ENCODE measurements at regions not wholly inside any gene's neighbourhood (a gene's known extent, or its start where the extent isn't known, plus 50 kb on each side); places are given as distances from the start of the nearest gene placed in this dataset.

- intact Hi-C loops (cut with DNase I), result no loop called here
- no peak overlapping the region for H3K4me3 ChIP-seq
- peaks cover 3% of the 10 kb centered on the region for H3K9me3 ChIP-seq
- no peaks in the 10 kb centered on the region for H3K36me3 ChIP-seq (ENCODE audit: insufficient read depth in 1 of 2, low read depth in 1 of 2)
- no peak overlapping the region for H3K27ac ChIP-seq
- WGBS, 3 donors, result 92 to 94% (median 93%) methylated on average over 8 of the region's 8 CpGs
- TF ChIP-seq, protein P1, sequence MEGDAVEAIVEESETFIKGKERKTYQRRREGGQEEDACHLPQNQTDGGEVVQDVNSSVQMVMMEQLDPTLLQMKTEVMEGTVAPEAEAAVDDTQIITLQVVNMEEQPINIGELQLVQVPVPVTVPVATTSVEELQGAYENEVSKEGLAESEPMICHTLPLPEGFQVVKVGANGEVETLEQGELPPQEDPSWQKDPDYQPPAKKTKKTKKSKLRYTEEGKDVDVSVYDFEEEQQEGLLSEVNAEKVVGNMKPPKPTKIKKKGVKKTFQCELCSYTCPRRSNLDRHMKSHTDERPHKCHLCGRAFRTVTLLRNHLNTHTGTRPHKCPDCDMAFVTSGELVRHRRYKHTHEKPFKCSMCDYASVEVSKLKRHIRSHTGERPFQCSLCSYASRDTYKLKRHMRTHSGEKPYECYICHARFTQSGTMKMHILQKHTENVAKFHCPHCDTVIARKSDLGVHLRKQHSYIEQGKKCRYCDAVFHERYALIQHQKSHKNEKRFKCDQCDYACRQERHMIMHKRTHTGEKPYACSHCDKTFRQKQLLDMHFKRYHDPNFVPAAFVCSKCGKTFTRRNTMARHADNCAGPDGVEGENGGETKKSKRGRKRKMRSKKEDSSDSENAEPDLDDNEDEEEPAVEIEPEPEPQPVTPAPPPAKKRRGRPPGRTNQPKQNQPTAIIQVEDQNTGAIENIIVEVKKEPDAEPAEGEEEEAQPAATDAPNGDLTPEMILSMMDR (IDR thresholded peaks at IDR 0.05), result no peak
- ATAC-seq (no peak), DNase-seq (no peak)
- H3K4me1 ChIP-seq, result no peaks in the 10 kb centered on the region
- no peaks in the 10 kb centered on the region for H3K27me3 ChIP-seq (ENCODE audit: insufficient read depth in 3 of 3, low read length in 2 of 3)
Observed at GRCh38 chr5:130350131-130350530, 445.9 kb downstream of the CHSY3 start.

- WGBS, 3 donors, result 62 to 72% (median 64%) methylated on average over 7 of the region's 7 CpGs
- Histone ChIP-seq H3K4me1 (no peaks in the 10 kb centered on the region), H3K36me3 (ENCODE audit: insufficient read depth in 1 of 2, low read depth in 1 of 2) (no peaks in the 10 kb centered on the region), H3K9me3 (no peaks in the 10 kb centered on the region), H3K4me3 (no peak overlapping the region), H3K27me3 (ENCODE audit: insufficient read depth in 3 of 3, low read length in 2 of 3) (no peaks in the 10 kb centered on the region), H3K27ac (no peak overlapping the region)
- DNase-seq (no peak), ATAC-seq (no peak)
- intact Hi-C loops (cut with DNase I), result no loop called here
- TF ChIP-seq, protein P1 (IDR thresholded peaks at IDR 0.05), result no peak
Observed at GRCh38 chr5:130337179-130337888, 433.1 kb downstream of the CHSY3 start.

GRCh38 chr5:130335117-130335516 is 430.9 kb downstream of the CHSY3 start:
- intact Hi-C loops (cut with DNase I), result no loop called here
- H3K27me3 ChIP-seq (ENCODE audit: insufficient read depth in 3 of 3, low read length in 2 of 3), result no peaks in the 10 kb centered on the region
- H3K4me3 ChIP-seq, result no peak overlapping the region
- no peak for ATAC-seq
- H3K4me1 ChIP-seq, result no peaks in the 10 kb centered on the region
- no peaks in the 10 kb centered on the region for H3K9me3 ChIP-seq
- 31 to 47% (median 34%) methylated on average over 1 of the region's 1 CpG for WGBS, 3 donors
- H3K27ac ChIP-seq, result no peak overlapping the region
- no peaks in the 10 kb centered on the region for H3K36me3 ChIP-seq (ENCODE audit: insufficient read depth in 1 of 2, low read depth in 1 of 2)
- DNase-seq, result no peak
- TF ChIP-seq, protein P1 (IDR thresholded peaks at IDR 0.05), result no peak

- intact Hi-C loops (cut with DNase I), result no loop called here
- 54 to 63% (median 54%) methylated on average over 2 of the region's 2 CpGs for WGBS, 3 donors
- H3K27ac ChIP-seq, result no peak overlapping the region
- TF ChIP-seq, protein P1 (IDR thresholded peaks at IDR 0.05), result no peak
- no peaks in the 10 kb centered on the region for H3K27me3 ChIP-seq (ENCODE audit: insufficient read depth in 3 of 3, low read length in 2 of 3)
- no peaks in the 10 kb centered on the region for H3K9me3 ChIP-seq
- no peaks in the 10 kb centered on the region for H3K4me1 ChIP-seq
- H3K36me3 ChIP-seq (ENCODE audit: insufficient read depth in 1 of 2, low read depth in 1 of 2), result no peaks in the 10 kb centered on the region
- no peak overlapping the region for H3K4me3 ChIP-seq
- no peak for DNase-seq
- no peak for ATAC-seq
Observed at GRCh38 chr5:130333089-130333488, 428.8 kb downstream of the CHSY3 start.

DNA sequence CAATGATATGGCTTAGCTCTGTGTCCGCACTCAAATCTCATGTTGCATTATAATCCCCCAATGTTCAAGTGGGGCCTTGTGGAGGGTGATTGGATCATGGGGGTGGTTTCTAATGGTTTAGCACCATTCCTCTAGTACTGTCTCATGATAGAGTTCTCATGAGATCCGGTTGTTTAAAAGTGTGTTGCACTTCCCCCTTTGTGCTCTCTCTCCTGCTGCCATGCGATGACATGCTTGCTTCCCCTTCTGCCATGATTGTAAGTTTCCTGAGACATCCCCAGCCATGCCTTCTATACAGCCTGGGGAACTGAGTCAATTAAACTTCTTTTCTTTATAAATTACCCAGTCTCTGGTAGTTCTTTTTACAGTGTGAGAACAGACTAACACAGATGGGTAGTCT is 427.1 kb downstream of the CHSY3 start:
- Histone ChIP-seq H3K27ac (no peak overlapping the region), H3K4me3 (no peak overlapping the region), H3K27me3 (ENCODE audit: insufficient read depth in 3 of 3, low read length in 2 of 3) (no peaks in the 10 kb centered on the region), H3K36me3 (ENCODE audit: insufficient read depth in 1 of 2, low read depth in 1 of 2) (no peaks in the 10 kb centered on the region), H3K4me1 (no peaks in the 10 kb centered on the region), H3K9me3 (no peaks in the 10 kb centered on the region)
- ATAC-seq, result no peak
- DNase-seq, result no peak
- TF ChIP-seq, protein P1 (IDR thresholded peaks at IDR 0.05), result no peak
- 90 to 98% (median 94%) methylated on average over 3 of the region's 3 CpGs for WGBS, 3 donors
- intact Hi-C loops (cut with DNase I), result no loop called here

Data from psoas muscle (tissue), 7 donors.